ENCODE measurements at regions not wholly inside any gene's neighbourhood (a gene's known extent, or its start where the extent isn't known, plus 50 kb on each side); places are given as distances from the start of the nearest gene placed in this dataset.

DNA sequence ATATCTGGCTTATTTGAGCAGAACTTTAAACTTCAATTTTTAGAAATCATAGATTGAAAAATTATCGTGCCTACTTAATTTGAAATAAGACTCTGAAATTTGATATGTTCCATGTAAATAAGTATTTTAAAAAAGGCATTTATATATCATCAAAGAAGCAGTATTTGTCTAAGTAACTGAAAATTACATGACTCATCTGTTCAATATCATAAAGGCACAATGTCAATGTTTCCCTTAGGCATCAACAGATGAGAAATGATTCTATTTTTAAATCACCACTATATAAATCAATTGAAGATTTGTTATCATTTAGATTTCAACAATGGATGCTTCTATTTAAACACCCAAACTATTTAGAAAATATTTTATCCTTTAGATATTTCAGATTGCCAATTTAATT lies 142.9 kb upstream of the POU5F2 start:
- no peak for DNase-seq (ENCODE audit: low spot score)

DNA sequence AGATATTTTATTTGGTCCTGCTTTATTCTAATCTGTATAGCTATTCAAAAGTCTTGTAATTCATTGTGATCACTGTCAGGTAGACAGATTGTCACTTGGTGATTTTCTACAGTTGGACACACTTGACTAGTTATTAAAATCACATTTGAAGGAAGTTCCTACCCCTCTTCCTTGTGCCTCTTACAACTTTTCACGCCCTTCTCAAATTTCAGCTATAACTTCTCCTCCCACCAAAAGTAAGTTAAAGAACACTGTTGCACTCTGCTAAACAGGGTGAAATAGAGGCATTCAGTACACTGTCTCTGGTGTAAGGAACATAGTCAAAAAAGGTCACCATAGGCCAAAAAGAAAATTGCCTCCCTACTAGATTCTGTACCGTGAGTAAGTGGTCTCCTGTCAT lies 142.1 kb upstream of the POU5F2 start:
- no peak for DNase-seq (ENCODE audit: low spot score)

DNA sequence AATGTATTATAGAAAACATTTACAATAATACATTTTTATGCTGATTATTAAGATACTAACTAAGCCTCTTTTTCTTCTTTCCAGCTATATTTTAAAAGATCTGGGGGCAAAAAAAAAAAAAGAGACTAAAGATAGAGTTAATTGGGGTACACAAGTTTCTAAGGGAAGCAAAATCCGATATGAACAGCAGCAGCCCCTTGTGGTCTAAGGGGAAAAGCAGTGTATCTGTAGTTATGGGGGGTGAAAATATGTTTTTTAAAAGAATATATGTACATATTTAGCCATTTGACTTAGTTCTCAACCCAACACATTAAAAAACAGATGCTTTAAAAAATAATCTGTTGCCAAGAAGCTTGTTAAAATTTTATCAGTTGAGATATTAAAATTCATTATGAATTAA lies 134.3 kb upstream of the POU5F2 start:
- DNase-seq (ENCODE audit: low spot score), result no peak

DNA sequence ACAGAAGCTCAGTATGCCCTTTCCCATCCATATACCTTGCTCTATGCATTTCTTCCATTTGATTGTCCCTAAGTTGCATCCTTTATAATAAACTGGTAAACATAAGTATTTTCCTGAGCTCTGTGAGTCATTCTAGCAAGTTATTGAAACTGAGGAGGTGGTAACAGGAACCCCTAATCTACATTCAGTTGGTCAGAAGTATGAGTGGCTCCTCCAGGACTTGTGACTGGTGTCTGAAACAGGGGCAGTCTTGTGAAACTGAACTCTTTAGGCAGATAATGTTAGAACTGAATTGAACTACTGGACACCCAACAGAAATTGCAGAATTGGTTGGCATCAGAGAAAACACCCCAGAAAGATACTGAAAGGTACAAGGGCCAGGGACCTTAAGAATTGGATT lies 133.1 kb upstream of the POU5F2 start:
- no peak for DNase-seq (ENCODE audit: low spot score)

DNA sequence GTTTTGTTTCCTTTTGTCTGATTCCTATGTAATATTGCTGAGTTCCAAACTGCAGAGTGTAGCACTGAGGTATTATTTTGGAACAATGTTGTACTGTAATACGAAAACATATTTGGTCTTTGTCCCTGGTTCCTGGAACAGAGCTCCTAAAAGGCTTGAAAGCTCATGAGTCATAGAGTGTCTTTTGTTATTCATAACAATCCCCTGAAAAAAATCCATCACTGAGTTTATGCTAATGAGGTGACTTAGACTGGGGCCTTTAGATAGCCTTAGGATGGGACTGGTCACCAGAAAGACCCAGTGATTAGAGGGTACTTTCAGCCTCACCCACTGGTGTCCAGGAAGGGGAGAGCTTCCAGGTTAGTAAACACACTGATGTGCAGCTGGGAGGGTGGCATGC lies 132.7 kb upstream of the POU5F2 start:
- peak; percentile 4 for DNase-seq (ENCODE audit: low spot score)

DNA sequence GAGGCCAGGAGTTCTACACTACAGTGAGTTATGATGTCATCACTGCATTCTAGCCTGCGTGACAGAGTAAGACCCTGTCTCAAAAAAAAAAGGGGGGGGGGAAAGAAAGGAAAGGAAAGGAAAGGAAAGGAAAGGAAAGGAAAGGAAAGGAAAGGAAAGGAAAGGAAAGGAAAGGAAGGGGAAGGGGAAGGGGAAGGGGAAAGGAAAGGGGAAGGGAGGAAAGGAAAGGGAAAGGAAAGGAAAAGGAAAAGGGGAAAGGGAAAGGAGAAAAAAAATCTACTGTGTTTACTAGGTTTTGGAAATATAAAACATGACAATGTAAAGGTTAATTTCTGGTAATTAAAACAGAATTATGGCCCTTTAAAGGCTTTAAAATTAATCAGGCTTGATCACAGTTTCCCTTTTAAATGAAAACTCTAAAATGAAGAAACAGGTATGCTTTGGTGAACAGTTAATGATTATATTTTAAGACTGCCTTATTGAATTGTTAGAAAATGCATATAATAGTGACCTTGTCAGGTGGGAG lies 131.9 kb upstream of the POU5F2 start:
- no peak for DNase-seq (ENCODE audit: low spot score)

DNA sequence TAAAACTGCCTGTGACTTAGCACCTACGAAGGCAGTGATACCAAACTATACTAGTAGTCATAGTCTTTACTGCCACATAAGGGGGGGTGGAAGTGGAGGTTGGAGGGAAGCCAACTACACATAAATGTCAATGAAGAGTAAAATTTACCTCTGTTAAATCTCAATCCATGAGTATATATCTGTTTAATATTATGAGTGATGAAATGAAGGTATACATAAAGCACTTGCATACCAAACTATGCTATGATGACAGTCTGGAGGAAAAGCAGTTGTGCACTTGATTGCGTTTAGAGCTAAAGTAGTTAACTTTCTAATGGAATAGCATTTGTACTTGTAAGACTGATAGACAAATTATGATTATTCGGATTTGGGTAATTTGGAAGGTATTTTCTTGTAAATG lies 129.2 kb upstream of the POU5F2 start:
- DNase-seq (ENCODE audit: low spot score), result no peak

DNA sequence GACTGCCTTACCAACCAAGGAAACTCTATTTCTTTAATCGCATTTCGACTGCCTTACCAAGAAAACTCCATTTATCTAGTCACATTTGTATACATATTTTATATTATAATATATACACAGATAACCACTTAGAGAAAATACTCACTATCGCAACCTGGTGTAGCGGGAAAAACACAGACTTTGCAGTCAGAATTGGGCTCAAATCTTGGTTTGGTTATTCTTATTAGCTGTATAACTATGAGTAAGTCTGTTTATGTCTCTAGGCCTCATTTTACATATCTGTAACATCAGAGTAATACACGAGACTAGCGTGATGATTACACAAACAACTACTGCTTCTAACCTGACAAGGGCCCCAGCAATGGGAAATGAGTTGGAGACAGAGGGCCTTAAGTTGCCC lies 127.5 kb upstream of the POU5F2 start:
- no peak for DNase-seq (ENCODE audit: low spot score)

DNA sequence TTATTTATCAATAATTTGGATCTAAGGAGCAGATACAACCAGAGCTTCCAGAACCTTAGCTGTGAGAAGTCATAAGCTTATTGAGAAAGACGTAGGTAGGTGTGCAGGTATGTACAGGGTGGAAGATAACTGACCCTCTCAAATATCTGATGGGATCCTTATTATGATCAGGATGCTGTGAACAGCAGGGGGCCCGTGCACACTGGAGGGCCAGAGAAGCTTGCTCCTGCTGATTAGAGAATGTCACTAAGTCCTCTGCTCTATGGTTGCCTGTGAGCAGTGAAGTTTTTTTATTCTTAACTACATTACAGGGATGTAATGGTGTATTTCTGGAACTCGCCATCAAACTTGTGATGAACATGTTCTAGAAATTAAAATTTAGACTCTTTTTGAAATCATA lies 108.9 kb upstream of the POU5F2 start:
- DNase-seq (ENCODE audit: low spot score), result no peak

DNA sequence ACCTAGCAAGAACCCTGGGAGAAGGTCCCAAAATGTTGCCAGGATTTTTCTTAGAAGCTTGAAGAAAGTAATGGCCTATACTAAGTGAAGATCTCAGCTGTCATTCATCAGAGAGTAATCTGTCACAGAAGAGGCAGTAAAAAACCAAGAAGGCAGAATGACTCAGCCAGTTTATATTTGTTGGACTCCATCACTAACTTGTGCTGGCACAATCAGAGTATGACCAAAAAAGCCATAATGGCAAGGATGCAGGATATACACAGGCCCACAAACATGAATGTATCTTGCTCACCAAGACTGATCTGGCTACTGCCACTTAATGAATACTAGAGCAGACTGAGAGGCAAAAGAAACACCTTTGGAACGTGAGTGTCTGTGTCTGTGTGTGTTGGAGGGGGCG lies 104.0 kb upstream of the POU5F2 start:
- peak; percentile 4 for DNase-seq (ENCODE audit: low spot score)

DNA sequence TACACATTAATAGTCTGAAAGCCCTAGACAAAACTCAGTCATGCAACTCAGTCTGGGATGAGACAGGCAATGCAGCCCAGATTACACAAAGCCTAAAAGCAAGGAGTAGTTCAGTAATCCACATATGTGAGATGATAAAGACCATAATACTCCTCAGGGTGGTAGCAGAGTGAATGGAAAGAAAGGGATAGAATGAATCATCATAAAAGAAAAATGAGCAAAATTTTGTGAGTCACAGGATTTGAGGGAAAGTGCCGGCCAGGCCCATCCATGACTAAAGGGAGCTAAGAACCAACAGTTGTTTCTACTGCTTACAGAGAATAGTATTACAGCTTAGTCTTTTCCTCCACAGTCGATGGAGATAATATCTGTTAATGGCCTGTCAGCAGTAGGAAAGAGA lies 90.0 kb upstream of the POU5F2 start:
- peak; percentile 71 for DNase-seq (ENCODE audit: low spot score)

DNA sequence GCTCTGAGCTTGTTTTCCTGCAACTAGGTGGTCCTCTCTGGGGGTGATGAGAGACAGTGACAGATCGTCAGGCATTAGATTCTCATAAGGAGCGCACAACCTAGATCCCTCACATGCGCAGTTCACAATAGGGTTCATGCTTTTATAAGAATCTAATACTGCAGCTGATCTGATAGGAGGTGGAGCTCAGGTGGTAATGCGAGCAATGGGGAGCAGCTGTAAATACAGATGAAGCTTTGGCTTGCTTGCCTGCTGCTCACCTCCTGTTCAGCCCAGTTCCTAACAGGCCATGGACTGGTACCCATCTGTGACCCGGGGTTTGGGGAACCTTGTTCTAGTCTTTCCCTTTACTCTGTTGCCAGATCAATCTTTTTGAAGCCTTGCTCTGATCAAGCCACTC lies 89.5 kb upstream of the POU5F2 start:
- DNase-seq (ENCODE audit: low spot score), result no peak

DNA sequence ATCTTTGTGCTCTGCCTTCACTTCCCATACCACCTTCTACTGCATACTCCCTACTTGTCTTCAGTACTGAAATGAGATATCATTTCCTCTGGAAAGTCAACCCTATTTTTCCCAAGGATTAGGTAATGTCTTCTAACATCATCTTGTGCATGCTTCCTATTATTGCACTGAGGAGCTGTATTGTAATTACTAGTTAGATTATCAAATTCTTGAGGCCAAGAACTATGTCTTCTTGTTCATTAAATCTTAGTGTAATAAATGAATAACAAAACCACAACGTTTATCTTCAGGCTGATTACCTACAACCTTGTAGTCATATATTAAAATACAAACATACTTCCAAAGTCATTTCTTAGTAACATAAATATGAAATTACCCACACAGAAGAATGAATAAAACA lies 87.9 kb upstream of the POU5F2 start:
- no peak for DNase-seq (ENCODE audit: low spot score)

DNA sequence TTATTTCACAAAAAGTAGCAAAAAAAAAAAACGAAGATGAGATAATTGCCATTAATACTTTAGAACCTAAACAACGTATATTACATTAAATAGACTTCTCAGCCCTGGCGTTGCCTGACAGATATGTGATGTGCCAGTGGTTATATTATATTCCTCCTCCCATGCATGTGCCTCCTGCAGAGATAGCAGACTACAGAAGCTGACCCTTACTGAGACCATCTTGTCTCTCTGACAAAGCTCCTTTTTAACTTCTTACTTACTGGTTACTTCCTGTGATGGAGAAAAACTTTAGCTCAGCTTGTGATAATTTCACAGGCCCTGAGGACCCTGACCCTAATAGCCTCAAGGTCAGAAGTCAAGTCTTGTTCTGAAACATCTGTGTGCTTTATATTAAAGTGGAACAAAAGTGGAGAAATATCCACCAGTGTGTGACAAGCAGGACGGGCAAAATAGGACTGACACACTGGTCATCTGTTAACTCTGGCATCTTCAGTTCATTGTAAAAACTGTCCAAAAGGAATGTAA lies 80.6 kb upstream of the POU5F2 start:
- DNase-seq (ENCODE audit: low spot score), result no peak

DNA sequence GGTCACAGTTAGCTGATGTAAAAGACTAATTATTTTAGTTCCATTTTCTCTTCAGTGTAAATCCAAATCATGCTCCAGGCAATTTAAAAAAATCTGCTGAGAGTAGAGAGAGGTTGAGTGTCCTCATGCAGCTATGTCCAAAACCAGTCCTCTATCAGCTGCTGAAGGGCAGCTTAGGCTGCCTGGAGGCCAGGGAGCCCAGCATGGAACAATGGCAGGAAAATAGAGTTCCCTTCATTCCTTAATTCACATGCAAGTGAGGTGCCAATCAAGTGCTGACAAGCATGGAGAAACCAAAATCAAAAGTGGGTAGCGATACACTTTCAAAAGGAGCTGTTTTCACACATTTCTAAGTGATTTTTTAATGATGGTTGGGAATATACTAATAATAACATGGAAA lies 78.3 kb upstream of the POU5F2 start:
- DNase-seq (ENCODE audit: low spot score), result no peak

DNA sequence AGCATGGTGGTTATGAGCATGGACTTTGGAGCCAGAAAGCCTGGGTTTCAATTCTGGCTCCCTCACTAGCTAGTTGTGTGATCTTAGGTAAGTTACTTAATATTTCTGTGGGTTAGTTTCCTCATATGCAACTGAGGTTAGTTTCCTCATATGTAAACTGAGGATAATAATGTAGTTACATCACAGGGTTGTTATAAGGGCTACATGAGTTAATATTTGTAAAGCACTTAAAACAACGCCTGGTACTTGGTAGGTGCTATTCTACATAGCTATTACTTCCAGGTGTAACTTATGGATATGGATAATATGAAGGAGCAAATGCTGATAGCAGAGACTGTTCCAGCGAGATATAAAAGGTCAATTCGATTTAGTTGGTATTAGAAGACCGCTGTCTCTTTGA lies 69.4 kb upstream of the POU5F2 start:
- no peak for DNase-seq (ENCODE audit: low spot score)

DNA sequence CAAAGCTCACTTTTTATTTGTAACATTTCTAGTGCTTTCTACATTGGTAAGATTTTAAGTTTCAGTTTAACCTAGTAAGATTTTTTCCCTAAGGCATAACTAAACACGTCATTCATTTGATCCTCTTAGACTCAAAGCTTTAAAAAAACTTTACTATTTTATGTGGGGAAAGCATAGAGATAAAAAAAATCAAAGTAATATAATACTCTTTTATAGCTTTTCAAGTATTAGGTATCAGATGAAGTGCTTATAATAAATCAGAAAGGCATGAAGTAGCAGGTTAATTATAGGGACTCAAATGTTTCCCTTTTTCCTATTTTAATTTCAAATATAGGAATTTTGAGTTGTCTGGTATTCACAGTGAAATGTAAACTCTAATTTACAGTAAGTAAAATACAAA lies 68.0 kb upstream of the POU5F2 start:
- DNase-seq (ENCODE audit: low spot score), result no peak

DNA sequence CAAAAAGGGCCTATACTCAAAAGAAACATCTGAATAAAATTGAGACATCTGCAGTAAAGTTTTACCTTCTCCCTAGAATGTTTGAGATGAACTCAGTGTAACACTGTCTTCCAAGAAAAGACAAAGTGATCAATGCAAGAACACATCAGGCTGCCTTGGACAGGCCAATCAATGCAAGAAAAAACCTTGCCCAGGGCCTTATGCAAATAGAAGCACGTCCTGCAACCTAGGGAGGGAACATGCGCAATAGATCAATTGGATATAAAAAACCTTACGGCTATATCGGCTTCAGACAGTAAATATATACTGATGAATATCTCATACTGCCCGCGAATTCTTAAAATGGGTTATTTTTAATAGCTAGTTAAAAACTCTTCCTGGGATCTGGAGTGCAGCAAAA lies 66.4 kb upstream of the POU5F2 start:
- no peak for DNase-seq (ENCODE audit: low spot score)

DNA sequence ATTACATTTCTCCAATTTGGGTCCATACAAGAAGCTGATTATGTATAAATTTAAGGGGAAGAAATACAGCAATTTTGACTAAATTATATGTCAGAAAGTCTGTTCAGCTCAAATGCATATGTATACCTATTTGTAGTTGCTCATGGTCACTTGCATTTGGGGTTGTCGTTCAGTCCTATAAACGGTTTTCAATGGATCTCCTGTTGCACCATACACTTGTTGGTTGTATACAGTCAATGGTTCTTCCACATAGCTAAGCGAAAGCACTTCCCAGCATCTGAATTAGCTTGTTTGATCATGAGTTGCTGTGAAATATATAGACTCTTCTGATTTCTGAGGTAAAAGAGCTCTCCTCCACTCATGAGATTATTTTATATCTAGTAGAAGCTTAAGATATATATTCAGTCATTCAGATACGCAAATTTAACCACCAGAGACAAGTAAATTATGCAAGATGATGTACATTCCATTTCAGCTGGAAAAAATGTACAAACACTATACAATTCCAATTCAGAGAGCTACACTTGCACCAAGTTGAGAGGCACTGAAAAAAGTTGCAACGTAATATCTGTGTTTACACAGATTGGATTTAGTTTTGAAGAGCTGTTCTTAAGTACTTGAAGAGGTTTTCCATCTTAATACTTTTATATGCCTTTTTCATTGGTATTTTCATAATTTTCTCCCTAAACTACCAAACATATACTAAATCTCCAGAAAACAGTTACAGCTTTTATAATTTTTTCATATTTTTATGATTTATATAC lies 64.4 kb upstream of the POU5F2 start:
- DNase-seq (ENCODE audit: low spot score), result no peak

DNA sequence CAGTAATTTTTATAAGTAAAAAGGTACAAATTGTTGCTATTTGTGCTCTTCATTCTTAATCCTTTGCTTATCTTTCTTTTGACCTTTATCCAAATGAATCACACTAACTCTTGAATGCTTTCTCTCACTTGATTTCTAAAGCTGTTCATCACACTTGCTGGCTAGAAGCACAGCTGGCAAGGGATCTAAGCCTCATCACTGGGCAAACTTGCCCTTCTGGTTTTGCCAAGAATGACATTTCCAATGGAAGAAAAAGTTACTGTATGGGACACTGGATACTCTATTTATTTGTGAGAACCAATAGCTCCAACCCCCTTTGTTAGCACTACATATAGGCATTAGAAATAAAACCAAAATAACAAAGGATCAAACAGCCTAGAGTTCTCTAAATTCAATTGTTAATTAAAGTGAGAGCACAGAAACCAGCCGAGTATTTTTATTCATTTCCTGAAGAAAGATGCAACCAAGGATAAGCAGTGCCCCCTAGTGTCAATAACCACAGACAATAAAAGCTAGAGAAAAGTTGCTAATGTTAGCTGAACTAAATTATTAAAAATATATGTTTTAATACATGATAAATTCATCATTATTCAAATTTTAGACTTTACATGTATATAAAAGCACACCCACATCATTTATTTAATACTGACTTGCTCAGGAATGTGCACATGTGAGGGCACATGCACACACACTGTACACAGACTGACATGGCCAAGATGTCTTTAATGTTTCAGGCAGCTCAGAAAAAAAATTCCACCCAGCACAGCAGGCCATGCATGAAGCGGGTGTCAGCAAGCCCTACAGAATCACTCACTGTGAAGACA lies 59.8 kb upstream of the POU5F2 start:
- peak; percentile 35 for DNase-seq (ENCODE audit: low spot score)

DNA sequence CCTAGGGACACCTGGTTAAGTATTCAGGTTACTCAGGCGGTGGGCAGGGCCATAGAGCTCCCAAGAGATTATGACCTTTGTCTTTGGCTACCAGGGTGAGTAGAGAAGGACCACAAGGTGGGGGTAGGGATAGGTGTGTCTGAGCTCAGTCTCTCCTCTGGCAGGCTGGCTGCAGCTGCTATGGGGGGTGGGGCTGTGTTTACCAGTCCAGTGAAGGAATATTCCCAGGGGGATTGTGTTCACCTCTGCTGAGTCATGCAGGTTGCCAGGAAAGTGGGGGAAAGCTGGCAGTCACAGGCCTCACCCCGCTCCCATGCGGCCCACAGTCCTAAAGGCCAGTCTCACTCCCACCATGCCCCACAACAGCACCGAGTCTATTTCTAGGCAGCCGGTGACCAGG lies 53.6 kb upstream of the POU5F2 start:
- no peak for DNase-seq (ENCODE audit: low spot score)

DNA sequence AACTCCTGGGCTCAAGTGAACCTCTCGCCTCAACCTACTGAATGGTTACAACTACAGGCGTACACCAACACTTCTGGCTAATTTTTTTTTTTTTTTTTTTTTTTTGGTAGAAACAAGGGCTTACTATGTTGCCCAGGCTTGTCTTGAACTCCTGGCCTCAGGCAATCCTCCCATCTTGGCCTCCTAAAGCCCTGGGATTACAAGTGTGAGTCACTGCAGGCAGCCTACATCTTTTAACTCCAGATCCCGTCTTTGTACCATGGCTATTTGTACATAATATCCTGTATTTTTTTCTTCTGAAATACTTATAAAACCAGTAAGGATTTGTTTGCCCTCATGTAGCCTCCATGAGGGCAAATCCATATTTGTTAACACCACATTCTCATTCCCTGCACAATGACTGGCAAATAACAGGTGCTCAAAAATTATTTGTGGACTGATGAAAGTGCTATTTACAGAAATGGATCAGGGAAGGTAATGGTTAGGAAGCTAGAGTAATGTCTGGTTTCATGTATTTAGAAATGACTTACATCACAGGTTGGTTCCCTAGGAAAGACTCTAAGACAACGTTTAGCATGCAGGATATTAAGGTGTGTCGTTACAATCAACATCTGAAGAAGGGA lies 51.9 kb upstream of the POU5F2 start:
- no peak for DNase-seq (ENCODE audit: low spot score)
